B cell (primary cell): ENCODE measurements at regions not wholly inside any gene's neighbourhood (a gene's known extent, or its start where the extent isn't known, plus 50 kb on each side); places are given as distances from the start of the nearest gene placed in this dataset.

ENCODE experiments used
- ATAC-seq: fragments of 200-7000 bp; cut with Tn5 transposase; one replicate; pipeline ENCODE4 v1.10.0; 2021; ENCODE audit warnings: low read depth, mild to moderate bottlenecking, moderate number of reproducible peaks, moderate library complexity
- CTCF ChIA-PET: fragments of 350-600 bp; sonication (Branson Sonifier 250); formaldehyde crosslinking; loops from one replicate; lab custom pipeline; 2021; ENCODE audit warnings: antibody characterized with exemption, inconsistent platforms; lab: Charles Lee
- POLR2A ChIA-PET: fragments of 350-600 bp; sonication (Branson Sonifier 250); formaldehyde crosslinking; loops from one replicate; lab custom pipeline; 2021; ENCODE audit warnings: antibody characterized with exemption; lab: Charles Lee
- DNase-seq: peaks from one replicate; pipeline ENCODE4 v3.0.0; 2013
- H2AFZ ChIP-seq: 2 replicates; pipeline ENCODE4 v1.6.1; 2012; ENCODE audit warnings: mild to moderate bottlenecking, low read depth, low read length; ENCODE audit not compliant: insufficient read depth, poor library complexity, severe bottlenecking
- H3K27ac ChIP-seq, 2 donors: 1 replicate in 1 of 2; 2 replicates in 1 of 2; pipeline ENCODE4 v1.5.1; 2012 to 2013; ENCODE audit warnings: low read length in 2 of 2, mild to moderate bottlenecking in 2 of 2, moderate library complexity in 1 of 2
- H3K27me3 ChIP-seq, 4 experiments: fragments of 200-600 bp in 1 of 4; sonication (generic) in 1 of 4; replicated peaks in 1 of 4; 1 replicate in 2 of 4; 2 replicates in 2 of 4; pipeline versions ENCODE4 v1.6.1 to v1.7.0; 2013 to 2016; ENCODE audit warnings: low read length in 3 of 4, mild to moderate bottlenecking in 2 of 4, mixed read lengths in 1 of 4, moderate library complexity in 1 of 4; ENCODE audit not compliant: insufficient read depth in 4 of 4, control insufficient read depth in 3 of 4; ENCODE audit errors: control extremely low read depth in 1 of 4
- H3K36me3 ChIP-seq, 2 experiments: replicated peaks in 1 of 2; 1 replicate in 1 of 2; 2 replicates in 1 of 2; pipeline versions ENCODE4 v1.6.1 to v1.7.1; 2013; ENCODE audit warnings: low read length in 1 of 2; ENCODE audit not compliant: insufficient read depth in 2 of 2, control insufficient read depth in 1 of 2; ENCODE audit errors: control extremely low read depth in 1 of 2, extremely low read depth in 1 of 2
- H3K4me1 ChIP-seq, 2 donors: fragments of 200-600 bp in 1 of 2; sonication (generic) in 1 of 2; 1 replicate in 1 of 2; 2 replicates in 1 of 2; pipeline versions ENCODE4 v1.5.1 to v1.6.1; 2013 to 2017; ENCODE audit warnings: low read length in 2 of 2; ENCODE audit not compliant: control insufficient read depth in 2 of 2, insufficient read depth in 2 of 2
- H3K4me2 ChIP-seq: replicated peaks from 2 replicates; pipeline ENCODE3; 2012; ENCODE audit warnings: mild to moderate bottlenecking, low read depth, low read length; ENCODE audit not compliant: poor library complexity, severe bottlenecking
- H3K4me3 ChIP-seq, 5 experiments: fragments of 200-600 bp in 1 of 5; sonication (generic) in 1 of 5; 1 replicate in 3 of 5; 2 replicates in 2 of 5; pipeline versions ENCODE4 v1.5.1 to v1.7.0; 2011 to 2016; ENCODE audit warnings: low read length in 4 of 5, mild to moderate bottlenecking in 4 of 5, low read depth in 2 of 5, control low read depth in 1 of 5, moderate library complexity in 1 of 5; ENCODE audit not compliant: insufficient read depth in 1 of 5; ENCODE audit errors: control extremely low read depth in 1 of 5, extremely low read depth in 1 of 5
- H3K79me2 ChIP-seq: fragments of 200-600 bp; sonication (generic); one replicate; pipeline ENCODE4 v1.6.0; 2016; ENCODE audit warnings: low read length; ENCODE audit not compliant: control insufficient read depth, insufficient read depth
- H3K9ac ChIP-seq: fragments of 200-600 bp; sonication (generic); 2 replicates; pipeline ENCODE4 v1.6.1; 2017; ENCODE audit warnings: mild to moderate bottlenecking, low read length, moderate library complexity
- H3K9me3 ChIP-seq, 3 donors: one replicate each; pipeline versions ENCODE4 v1.6.1 to v1.7.1; 2013; ENCODE audit warnings: low read length in 2 of 3; ENCODE audit not compliant: control insufficient read depth in 2 of 3, insufficient read depth in 1 of 3; ENCODE audit errors: control extremely low read depth in 1 of 3
- H4K20me1 ChIP-seq: 2 replicates; pipeline ENCODE4 v1.6.0; 2012; ENCODE audit warnings: mild to moderate bottlenecking, low read length; ENCODE audit not compliant: insufficient read depth, control insufficient read depth, poor library complexity, severe bottlenecking
- H3K27ac Mint-ChIP-seq: one replicate; pipeline ENCODE4 v1.8.0; 2021; ENCODE audit warnings: mixed read lengths
- H3K27me3 Mint-ChIP-seq: one replicate; pipeline ENCODE4 v1.8.0; 2021; ENCODE audit warnings: mixed read lengths
- H3K4me1 Mint-ChIP-seq: one replicate; pipeline ENCODE4 v1.8.0; 2021; ENCODE audit warnings: mixed read lengths
- H3K4me3 Mint-ChIP-seq: one replicate; pipeline ENCODE4 v1.8.0; 2021; ENCODE audit warnings: mixed read lengths
- H3K9me3 Mint-ChIP-seq: one replicate; pipeline ENCODE4 v1.8.0; 2022; ENCODE audit warnings: mixed read lengths; ENCODE audit not compliant: insufficient read depth
- CTCF ChIP-seq: fragments of 200-600 bp; IDR thresholded peaks from one replicate; pipeline ENCODE4 v1.8.0; 2022; ENCODE audit warnings: antibody characterized with exemption, mild to moderate bottlenecking
- EZH2 ChIP-seq: IDR thresholded peaks from 2 replicates; pipeline ENCODE4 v1.6.1; 2012; ENCODE audit warnings: borderline replicate concordance, low read depth, mild to moderate bottlenecking, moderate library complexity, low read length; ENCODE audit not compliant: insufficient read depth, poor library complexity, severe bottlenecking
- WGBS: methylation state at CpG from one replicate; pipeline ENCODE4 v1.1.5; 2013; ENCODE audit warnings: missing lambda C conversion rate; ENCODE audit not compliant: insufficient coverage; 5-methylcytosine and 5-hydroxymethylcytosine counted together
- intact Hi-C: fragments of 100-400 bp; cut with micrococcal nuclease; formaldehyde crosslinking; loops from one replicate; pipeline ENCODE4 v1.10.0; 2022

GRCh38 chr4:180489787-180490186 lies 1753.4 kb upstream of the TENM3 start:
- ChIA-PET CTCF (no interaction called here), POLR2A (no interaction called here)
- H3K9me3 Mint-ChIP-seq: peaks cover 4% of the 10 kb centered on the region
- no peaks in the 10 kb centered on the region for H3K4me1 Mint-ChIP-seq
- H3K9me3 ChIP-seq: no peaks in the 10 kb centered on the region
- no peaks in the 10 kb centered on the region for H4K20me1 ChIP-seq
- no peak for DNase-seq
- no peak overlapping the region for H3K27ac Mint-ChIP-seq
- no peak overlapping the region for H3K4me3 ChIP-seq
- H3K4me3 Mint-ChIP-seq: no peak overlapping the region
- TF ChIP-seq CTCF: no peak
- TF ChIP-seq EZH2: no peak
- H3K4me2 ChIP-seq: no peak overlapping the region
- intact Hi-C loops: no loop called here
- H3K27me3 ChIP-seq: no peaks in the 10 kb centered on the region
- no peak for ATAC-seq
- H3K27me3 Mint-ChIP-seq: no peaks in the 10 kb centered on the region
- no peaks in the 10 kb centered on the region for H3K36me3 ChIP-seq
- H2AFZ ChIP-seq: no peak overlapping the region
- H3K79me2 ChIP-seq: no peaks in the 10 kb centered on the region
- no peak overlapping the region for H3K27ac ChIP-seq
- H3K9ac ChIP-seq: no peak overlapping the region
- H3K4me1 ChIP-seq: no peaks in the 10 kb centered on the region

GRCh38 chr4:180491210-180491609 lies 1752.0 kb upstream of the TENM3 start:
- no peak overlapping the region for H3K4me3 ChIP-seq
- TF ChIP-seq CTCF (no peak), EZH2 (no peak)
- ChIA-PET POLR2A (no interaction called here), CTCF (no interaction called here)
- DNase-seq: no peak
- no peaks in the 10 kb centered on the region for H4K20me1 ChIP-seq
- H3K9me3 ChIP-seq: no peaks in the 10 kb centered on the region
- H2AFZ ChIP-seq: no peak overlapping the region
- no peaks in the 10 kb centered on the region for H3K27me3 ChIP-seq
- no peaks in the 10 kb centered on the region for H3K4me1 ChIP-seq
- H3K36me3 ChIP-seq: no peaks in the 10 kb centered on the region
- no peak overlapping the region for H3K27ac Mint-ChIP-seq
- intact Hi-C loops: no loop called here
- H3K4me2 ChIP-seq: no peak overlapping the region
- no peaks in the 10 kb centered on the region for H3K4me1 Mint-ChIP-seq
- no peak for ATAC-seq
- H3K9me3 Mint-ChIP-seq: peaks cover 4% of the 10 kb centered on the region
- no peak overlapping the region for H3K9ac ChIP-seq
- WGBS: 100% methylated on average over 1 of the region's 2 CpGs
- H3K27ac ChIP-seq: no peak overlapping the region
- H3K4me3 Mint-ChIP-seq: no peak overlapping the region
- no peaks in the 10 kb centered on the region for H3K79me2 ChIP-seq
- no peaks in the 10 kb centered on the region for H3K27me3 Mint-ChIP-seq
